IMR-90 (cell line): ENCODE measurements at regions not wholly inside any gene's neighbourhood (a gene's known extent, or its start where the extent isn't known, plus 50 kb on each side); places are given as distances from the start of the nearest gene placed in this dataset.

Experiments used
- ATAC-seq: fragments of 200-7000 bp; cut with Tn5 transposase; 2 replicates; pipeline ENCODE4 v1.9.1; 2020; ENCODE audit warnings: low read depth, mild to moderate bottlenecking, moderate library complexity
- BruUV-seq: library from RNA; stranded (reverse); fragments of 400-500 nt; replicated peaks from 2 replicates; lab custom pipeline; 2021; lab: Mats Ljungman, UMichigan
- CTCF ChIA-PET: fragments of 300-600 bp; formaldehyde crosslinking; extraction: SDS; loops from one replicate; lab custom pipeline; 2021; ENCODE audit warnings: antibody characterized with exemption; lab: Yijun Ruan, JAX
- POLR2A ChIA-PET: fragments of 300-600 bp; sonication (Branson Sonifier 250); formaldehyde crosslinking; loops from one replicate; lab custom pipeline; 2022; ENCODE audit warnings: antibody characterized with exemption; ENCODE audit not compliant: unreplicated experiment; lab: Charles Lee
- DNase-seq: peaks from one replicate; pipeline ENCODE4 v3.0.0; 2013
- H2AFZ ChIP-seq: replicated peaks from 2 replicates; pipeline ENCODE3; 2013; ENCODE audit warnings: low read length, mild to moderate bottlenecking; ENCODE audit not compliant: poor library complexity
- H2AK5ac ChIP-seq: 2 replicates; pipeline ENCODE4 v1.6.1; 2013; ENCODE audit warnings: low read depth, low read length, inconsistent platforms
- H2AK9ac ChIP-seq: replicated peaks from 2 replicates; pipeline ENCODE3; 2013; ENCODE audit warnings: mild to moderate bottlenecking, low read depth, low read length, moderate library complexity; ENCODE audit not compliant: poor library complexity
- H2BK120ac ChIP-seq: 2 replicates; pipeline ENCODE4 v1.6.1; 2013; ENCODE audit warnings: low read depth, low read length, inconsistent platforms
- H2BK15ac ChIP-seq: 3 replicates; pipeline ENCODE4 v1.6.1; 2013; ENCODE audit warnings: low read depth, low read length, inconsistent platforms
- H2BK20ac ChIP-seq: 2 replicates; pipeline ENCODE4 v1.6.1; 2013; ENCODE audit warnings: low read depth, mild to moderate bottlenecking, inconsistent platforms, low read length, moderate library complexity
- H2BK5ac ChIP-seq: 2 replicates; pipeline ENCODE4 v1.6.1; 2013; ENCODE audit warnings: mild to moderate bottlenecking, low read depth, low read length, inconsistent platforms; ENCODE audit not compliant: poor library complexity, severe bottlenecking
- H3K14ac ChIP-seq: replicated peaks from 2 replicates; pipeline ENCODE4 v1.6.1; 2013; ENCODE audit warnings: low read depth, low read length, inconsistent platforms
- H3K18ac ChIP-seq: 2 replicates; pipeline ENCODE4 v1.6.1; 2013; ENCODE audit warnings: low read depth, low read length, control low read depth
- H3K23ac ChIP-seq: 2 replicates; pipeline ENCODE4 v1.6.1; 2013; ENCODE audit warnings: low read depth, low read length, inconsistent platforms
- H3K27ac ChIP-seq: 2 replicates; pipeline ENCODE4 v1.5.1; 2013; ENCODE audit warnings: mild to moderate bottlenecking, control low read depth, low read length; ENCODE audit not compliant: insufficient read depth
- H3K27me3 ChIP-seq: 2 replicates; pipeline ENCODE4 v1.6.1; 2013; ENCODE audit warnings: low read length; ENCODE audit not compliant: control insufficient read depth, insufficient read depth
- H3K36me3 ChIP-seq: 2 replicates; pipeline ENCODE4 v1.6.1; 2013; ENCODE audit warnings: low read length, mixed read lengths; ENCODE audit not compliant: control insufficient read depth, insufficient read depth
- H3K4ac ChIP-seq: 2 replicates; pipeline ENCODE4 v1.6.1; 2013; ENCODE audit warnings: low read depth, low read length, inconsistent platforms
- H3K4me1 ChIP-seq: 2 replicates; pipeline ENCODE4 v1.6.1; 2013; ENCODE audit warnings: low read length, mixed read lengths; ENCODE audit not compliant: control insufficient read depth, insufficient read depth
- H3K4me2 ChIP-seq: 2 replicates; pipeline ENCODE4 v1.6.1; 2013; ENCODE audit warnings: low read depth, mild to moderate bottlenecking, control low read depth, low read length, moderate library complexity
- H3K4me3 ChIP-seq: 2 replicates; pipeline ENCODE4 v1.5.1; 2013; ENCODE audit warnings: low read depth, mild to moderate bottlenecking, control low read depth, low read length, moderate library complexity; ENCODE audit not compliant: insufficient read depth
- H3K56ac ChIP-seq: 2 replicates; pipeline ENCODE4 v1.6.1; 2013; ENCODE audit warnings: low read length, inconsistent platforms; ENCODE audit not compliant: insufficient read depth; ENCODE audit errors: extremely low read depth
- H3K79me1 ChIP-seq, 2 experiments: 2 replicates each; pipeline ENCODE4 v1.6.1; 2013; ENCODE audit warnings: low read length in 2 of 2, inconsistent platforms in 1 of 2, low read depth in 1 of 2
- H3K9ac ChIP-seq: 2 replicates; pipeline ENCODE4 v1.6.1; 2013; ENCODE audit warnings: low read depth, low read length, control low read depth
- H3K9me1 ChIP-seq: 2 replicates; pipeline ENCODE4 v1.6.1; 2013; ENCODE audit warnings: low read length, inconsistent platforms; ENCODE audit not compliant: insufficient read depth
- H3K9me3 ChIP-seq: 2 replicates; pipeline ENCODE4 v1.6.1; 2013; ENCODE audit warnings: low read length; ENCODE audit not compliant: control insufficient read depth, insufficient read depth
- H4K20me1 ChIP-seq: 2 replicates; pipeline ENCODE4 v1.6.1; 2013; ENCODE audit warnings: low read length, inconsistent platforms; ENCODE audit not compliant: insufficient read depth
- H4K5ac ChIP-seq: 2 replicates; pipeline ENCODE4 v1.6.1; 2013; ENCODE audit warnings: mild to moderate bottlenecking, low read depth, low read length, control low read depth
- H4K8ac ChIP-seq, 2 experiments: 2 replicates each; pipeline ENCODE4 v1.6.1; 2013; ENCODE audit warnings: low read depth in 2 of 2, low read length in 2 of 2, control low read depth in 1 of 2, inconsistent platforms in 1 of 2
- H4K91ac ChIP-seq: 2 replicates; pipeline ENCODE4 v1.6.1; 2013; ENCODE audit warnings: low read depth, low read length, inconsistent platforms; ENCODE audit not compliant: insufficient read depth
- BHLHE40 ChIP-seq: fragments of 150-350 bp; IDR thresholded peaks from 2 replicates; pipeline ENCODE4 v1.6.1; 2016; ENCODE audit warnings: mild to moderate bottlenecking, low read depth, low read length
- CEBPB ChIP-seq: IDR thresholded peaks from 2 replicates; pipeline ENCODE4 v1.6.1; 2012; ENCODE audit warnings: low read depth, low read length, improper control_type of control experiment
- CHD1 ChIP-seq: IDR thresholded peaks from 2 replicates; pipeline ENCODE4 v1.6.1; 2012; ENCODE audit warnings: low read depth, low read length, improper control_type of control experiment
- CTCF ChIP-seq: conservative IDR thresholded peaks from 2 replicates; pipeline ENCODE4 v1.5.1; 2012; ENCODE audit warnings: mild to moderate bottlenecking, low read depth, low read length, improper control_type of control experiment
- FOS ChIP-seq: fragments of 150-350 bp; IDR thresholded peaks from 2 replicates; pipeline ENCODE4 v1.6.1; 2016; ENCODE audit warnings: low read depth, low read length
- MAFK ChIP-seq: IDR thresholded peaks from 2 replicates; pipeline ENCODE4 v1.6.1; 2012; ENCODE audit warnings: low read depth, low read length, improper control_type of control experiment
- MAZ ChIP-seq: IDR thresholded peaks from 2 replicates; pipeline ENCODE4 v1.6.1; 2012; ENCODE audit warnings: low read depth, mild to moderate bottlenecking, low read length, improper control_type of control experiment, moderate library complexity, borderline replicate concordance
- MXI1 ChIP-seq: IDR thresholded peaks from 2 replicates; pipeline ENCODE4 v1.6.1; 2012; ENCODE audit warnings: low read depth, mild to moderate bottlenecking, low read length, moderate library complexity, borderline replicate concordance
- NFE2L2 ChIP-seq: fragments of 150-350 bp; IDR thresholded peaks from 2 replicates; pipeline ENCODE4 v1.6.1; 2016; ENCODE audit warnings: low read depth, mild to moderate bottlenecking, low read length
- POLR2A ChIP-seq: IDR thresholded peaks from 2 replicates; pipeline ENCODE4 v1.6.1; 2012; ENCODE audit warnings: mild to moderate bottlenecking, low read depth, low read length
- RAD21 ChIP-seq: IDR thresholded peaks from 2 replicates; pipeline ENCODE4 v1.6.1; 2012; ENCODE audit warnings: low read length, improper control_type of control experiment
- RCOR1 ChIP-seq: IDR thresholded peaks from 2 replicates; pipeline ENCODE4 v1.6.1; 2012; ENCODE audit warnings: mild to moderate bottlenecking, low read length, improper control_type of control experiment; ENCODE audit not compliant: insufficient replicate concordance
- RFX5 ChIP-seq: IDR thresholded peaks from 2 replicates; pipeline ENCODE4 v1.8.0; 2012; ENCODE audit warnings: low read depth, mild to moderate bottlenecking, low read length, moderate library complexity
- SMC3 ChIP-seq: fragments of 150-350 bp; IDR thresholded peaks from 2 replicates; pipeline ENCODE4 v1.6.1; 2016; ENCODE audit warnings: low read depth, mild to moderate bottlenecking, antibody characterized with exemption, low read length, moderate library complexity
- USF2 ChIP-seq: fragments of 150-350 bp; IDR thresholded peaks from 2 replicates; pipeline ENCODE4 v1.6.1; 2017; ENCODE audit warnings: mild to moderate bottlenecking, antibody characterized with exemption, low read length, low read depth
- WGBS, 2 experiments: methylation state at CpG; one replicate each; pipeline versions ENCODE4 v1.1.5 to v1.1.7; 2013; ENCODE audit warnings: missing lambda C conversion rate in 2 of 2; ENCODE audit not compliant: insufficient read length in 1 of 2; ENCODE audit errors: extremely low coverage in 2 of 2; 5-methylcytosine and 5-hydroxymethylcytosine counted together
- dilution Hi-C: fragments of 300-500 bp; cut with HindIII; formaldehyde crosslinking; loops from one replicate; pipeline ENCODE4 v1.14.3; 2018; ENCODE audit warnings: low sequenced_read_pairs; ENCODE audit not compliant: unreplicated experiment
- in situ Hi-C: fragments of 300-500 bp; cut with MboI; formaldehyde crosslinking; loops from 3 replicates; pipeline ENCODE4 v1.14.3; 2019; ENCODE audit warnings: low sequenced_read_pairs, inconsistent platforms, mixed read lengths
- intact Hi-C: fragments of 100-400 bp; cut with micrococcal nuclease; formaldehyde crosslinking; loops from 2 replicates; pipeline ENCODE4 v1.10.0; 2022
- TF ChIP-seq, protein P1 (sequence below): fragments of 150-350 bp; IDR thresholded peaks from 2 replicates; pipeline ENCODE4 v1.6.1; 2016; ENCODE audit warnings: low read depth, mild to moderate bottlenecking, low read length, moderate library complexity, borderline replicate concordance

DNA sequence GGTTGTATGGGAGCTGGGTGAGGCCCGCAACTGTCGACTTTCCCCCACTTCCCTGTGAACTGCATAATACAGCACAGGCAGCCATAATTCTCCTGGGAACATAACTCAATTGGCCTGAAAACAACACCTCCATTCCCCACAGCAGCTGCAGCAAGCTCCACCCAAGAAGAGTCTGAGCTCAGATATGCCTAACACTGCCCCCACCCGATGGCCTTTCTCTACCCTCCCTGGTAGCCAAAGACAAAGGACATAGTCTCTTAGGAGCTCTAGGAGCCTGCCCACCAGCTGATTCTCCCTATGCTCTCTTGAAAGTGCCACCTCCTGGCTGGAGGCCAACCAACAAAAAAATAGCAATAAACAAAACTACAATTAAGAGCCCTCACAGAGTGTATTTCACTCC is 542.7 kb upstream of the LMO3 start:
- Histone ChIP-seq H4K91ac (no peak overlapping the region), H4K8ac (no peak overlapping the region), H4K20me1 (no peaks in the 10 kb centered on the region), H2AFZ (no peak overlapping the region), H3K4me1 (no peaks in the 10 kb centered on the region), H3K18ac (no peak overlapping the region), H3K27me3 (no peaks in the 10 kb centered on the region), H2AK9ac (no peak overlapping the region), H3K4ac (no peak overlapping the region), H3K14ac (no peak overlapping the region), H2BK120ac (no peak overlapping the region), H3K56ac (no peak overlapping the region), H3K23ac (no peak overlapping the region), H2BK15ac (no peak overlapping the region), H3K27ac (no peak overlapping the region), H3K79me1 (no peaks in the 10 kb centered on the region), H3K4me3 (no peak overlapping the region), H3K36me3 (no peaks in the 10 kb centered on the region), H3K9me1 (no peaks in the 10 kb centered on the region), H2BK20ac (no peak overlapping the region), H2AK5ac (no peak overlapping the region), H3K9me3 (peaks cover 19% of the 10 kb centered on the region), H4K5ac (no peak overlapping the region), H2BK5ac (no peak overlapping the region), H3K4me2 (no peak overlapping the region), H3K9ac (no peak overlapping the region)
- in situ Hi-C loops = no loop called here
- intact Hi-C loops = no loop called here
- dilution Hi-C loops = no loop called here
- DNase-seq (no peak), ATAC-seq (no peak)
- ChIA-PET POLR2A (no interaction called here), CTCF (no interaction called here)
- TF ChIP-seq MAZ = no peak
- TF ChIP-seq BHLHE40 = no peak
- TF ChIP-seq, protein P1, sequence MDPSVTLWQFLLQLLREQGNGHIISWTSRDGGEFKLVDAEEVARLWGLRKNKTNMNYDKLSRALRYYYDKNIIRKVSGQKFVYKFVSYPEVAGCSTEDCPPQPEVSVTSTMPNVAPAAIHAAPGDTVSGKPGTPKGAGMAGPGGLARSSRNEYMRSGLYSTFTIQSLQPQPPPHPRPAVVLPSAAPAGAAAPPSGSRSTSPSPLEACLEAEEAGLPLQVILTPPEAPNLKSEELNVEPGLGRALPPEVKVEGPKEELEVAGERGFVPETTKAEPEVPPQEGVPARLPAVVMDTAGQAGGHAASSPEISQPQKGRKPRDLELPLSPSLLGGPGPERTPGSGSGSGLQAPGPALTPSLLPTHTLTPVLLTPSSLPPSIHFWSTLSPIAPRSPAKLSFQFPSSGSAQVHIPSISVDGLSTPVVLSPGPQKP = no peak
- TF ChIP-seq CTCF = no peak
- no peak for TF ChIP-seq FOS
- TF ChIP-seq CEBPB = no peak
- no peak for TF ChIP-seq RAD21
- TF ChIP-seq USF2 = no peak
- no peak for TF ChIP-seq RFX5
- no peak for TF ChIP-seq NFE2L2
- TF ChIP-seq MXI1 = no peak
- TF ChIP-seq CHD1 = no peak
- no peak for TF ChIP-seq RCOR1
- no peak for TF ChIP-seq MAFK
- TF ChIP-seq SMC3 = no peak
- TF ChIP-seq POLR2A = no peak
- no CpG with 5 or more reads among the region's 3 CpGs for WGBS, 2 experiments
- BruUV-seq = no TSS peak
